Upper lobe of left lung (tissue), 6 donors: ENCODE measurements at regions not wholly inside any gene's neighbourhood (a gene's known extent, or its start where the extent isn't known, plus 50 kb on each side); places are given as distances from the start of the nearest gene placed in this dataset.

Experiments
- ATAC-seq, 2 donors: fragments of 200-7000 bp; cut with Tn5 transposase; one replicate each; pipeline ENCODE4 v1.9.1; 2022; ENCODE audit warnings: mild to moderate bottlenecking in 2 of 2, moderate library complexity in 2 of 2; ENCODE audit not compliant: low FRiP score in 2 of 2
- DNase-seq, 2 donors: peaks; one replicate each; pipeline ENCODE4 v3.0.0-alpha.2; 2019 to 2020
- H3K27ac ChIP-seq, 4 donors: fragments of 200-600 bp; sonication (generic); one replicate each; pipeline ENCODE4 v1.5.1; 2016 to 2019
- H3K27me3 ChIP-seq, 4 donors: fragments of 200-600 bp; sonication (generic); one replicate each; pipeline ENCODE4 v1.5.1; 2017 to 2019
- H3K36me3 ChIP-seq, 4 donors: fragments of 200-600 bp; sonication (generic); one replicate each; pipeline ENCODE4 v1.5.1; 2016 to 2019
- H3K4me1 ChIP-seq, 4 donors: fragments of 200-600 bp; sonication (generic); one replicate each; pipeline ENCODE4 v1.5.1; 2018 to 2019
- H3K4me3 ChIP-seq, 4 donors: fragments of 200-600 bp; sonication (generic); one replicate each; pipeline ENCODE4 v1.5.1; 2017 to 2019; ENCODE audit warnings: mild to moderate bottlenecking in 2 of 4, moderate library complexity in 1 of 4
- H3K9me3 ChIP-seq, 4 donors: fragments of 200-600 bp; sonication (generic); one replicate each; pipeline ENCODE4 v1.5.1; 2018 to 2019
- EP300 ChIP-seq, 4 donors: sonication (generic); formaldehyde crosslinking; IDR thresholded peaks; one replicate each; pipeline ENCODE4 v1.5.1; 2017; ENCODE audit warnings: antibody characterized with exemption in 4 of 4, control low read depth in 2 of 4
- POLR2A ChIP-seq, 4 donors: fragments of 450-650 bp; IDR thresholded peaks; one replicate each; pipeline ENCODE4 v1.5.1; 2016 to 2017; ENCODE audit warnings: antibody characterized with exemption in 4 of 4, mild to moderate bottlenecking in 2 of 4
- POLR2AphosphoS5 ChIP-seq, 2 donors: sonication (generic); formaldehyde crosslinking; IDR thresholded peaks; one replicate each; pipeline ENCODE4 v1.5.1; 2017; ENCODE audit warnings: antibody characterized with exemption in 2 of 2
- WGBS, 2 donors: methylation state at CpG; one replicate each; pipeline ENCODE4 v1.1.5; 2017 to 2018; 5-methylcytosine and 5-hydroxymethylcytosine counted together
- TF ChIP-seq, protein P1 (sequence below), 6 experiments: fragments of 450-650 bp in 4 of 6; fragments of 200-600 bp in 2 of 6; sonication (generic) in 2 of 6; IDR thresholded peaks; one replicate each; pipeline ENCODE4 v1.5.1; 2016 to 2019; ENCODE audit warnings: antibody characterized with exemption in 6 of 6
- donor health status: DM: no; HTN: no; CAD: no; lungs with moderate emphysema.
- donor health status: DM: no; HTN: yes; CAD: no; lungs with severe emphysema.

DNA sequence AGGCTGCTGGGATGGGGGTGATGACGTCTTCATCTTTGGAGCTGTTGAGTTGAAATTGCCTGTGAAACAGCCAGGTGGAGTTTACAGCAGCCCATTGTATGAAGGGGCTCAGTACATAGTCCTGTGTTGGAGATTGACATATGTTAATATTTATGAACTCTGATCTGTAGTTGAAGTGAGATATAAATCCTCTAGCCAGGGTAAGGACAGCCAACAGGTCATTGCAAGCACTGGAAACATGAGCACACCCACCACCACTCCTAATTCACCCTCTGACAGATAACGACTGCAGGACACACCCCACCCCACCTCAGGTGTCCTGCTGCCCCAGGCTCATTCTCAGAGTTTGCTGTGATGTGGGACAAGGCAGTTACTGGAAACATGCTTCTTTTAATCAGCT lies 112.4 kb upstream of the TRIB2 start:
- WGBS, 2 donors: 72 to 80% methylated on average over 1 to 2 of the region's 2 CpGs
- no peak overlapping the region for H3K4me3 ChIP-seq
- peaks cover 0 to 4% (median 2%) of the 10 kb centered on the region in 4 donors for H3K4me1 ChIP-seq
- no peaks in the 10 kb centered on the region for H3K9me3 ChIP-seq
- no peaks in the 10 kb centered on the region for H3K27me3 ChIP-seq
- DNase-seq: no peak
- no peak for ATAC-seq
- no peak overlapping the region for H3K27ac ChIP-seq
- TF ChIP-seq EP300 (IDR thresholded peaks at IDR 0.05): no peak
- TF ChIP-seq, protein P1, sequence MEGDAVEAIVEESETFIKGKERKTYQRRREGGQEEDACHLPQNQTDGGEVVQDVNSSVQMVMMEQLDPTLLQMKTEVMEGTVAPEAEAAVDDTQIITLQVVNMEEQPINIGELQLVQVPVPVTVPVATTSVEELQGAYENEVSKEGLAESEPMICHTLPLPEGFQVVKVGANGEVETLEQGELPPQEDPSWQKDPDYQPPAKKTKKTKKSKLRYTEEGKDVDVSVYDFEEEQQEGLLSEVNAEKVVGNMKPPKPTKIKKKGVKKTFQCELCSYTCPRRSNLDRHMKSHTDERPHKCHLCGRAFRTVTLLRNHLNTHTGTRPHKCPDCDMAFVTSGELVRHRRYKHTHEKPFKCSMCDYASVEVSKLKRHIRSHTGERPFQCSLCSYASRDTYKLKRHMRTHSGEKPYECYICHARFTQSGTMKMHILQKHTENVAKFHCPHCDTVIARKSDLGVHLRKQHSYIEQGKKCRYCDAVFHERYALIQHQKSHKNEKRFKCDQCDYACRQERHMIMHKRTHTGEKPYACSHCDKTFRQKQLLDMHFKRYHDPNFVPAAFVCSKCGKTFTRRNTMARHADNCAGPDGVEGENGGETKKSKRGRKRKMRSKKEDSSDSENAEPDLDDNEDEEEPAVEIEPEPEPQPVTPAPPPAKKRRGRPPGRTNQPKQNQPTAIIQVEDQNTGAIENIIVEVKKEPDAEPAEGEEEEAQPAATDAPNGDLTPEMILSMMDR (IDR thresholded peaks at IDR 0.05): no peak
- TF ChIP-seq POLR2AphosphoS5 (IDR thresholded peaks at IDR 0.05): no peak
- TF ChIP-seq POLR2A (IDR thresholded peaks at IDR 0.05): no peak
- H3K36me3 ChIP-seq: no peaks in the 10 kb centered on the region

DNA sequence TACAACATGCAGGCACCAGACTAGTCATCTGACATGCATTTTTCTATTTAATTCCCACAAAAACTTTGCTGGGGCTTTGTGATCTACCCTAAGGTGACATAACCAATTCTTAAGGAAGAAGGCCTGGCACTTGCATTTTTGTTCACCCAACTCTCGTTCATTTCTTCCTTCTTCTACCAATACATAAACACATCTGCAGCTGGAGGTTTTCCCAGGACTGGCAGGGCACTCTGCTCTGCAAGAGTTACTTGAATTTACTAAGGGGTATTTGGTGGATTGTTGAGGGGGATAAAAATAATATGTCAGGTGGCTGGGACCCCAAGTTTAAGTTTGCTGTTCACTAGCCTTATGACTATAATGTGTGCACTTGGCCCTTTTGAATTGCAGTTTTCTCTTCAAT lies 111.4 kb upstream of the TRIB2 start:
- TF ChIP-seq POLR2A (IDR thresholded peaks at IDR 0.05): no peak
- no peak for TF ChIP-seq POLR2AphosphoS5 (IDR thresholded peaks at IDR 0.05)
- TF ChIP-seq EP300 (IDR thresholded peaks at IDR 0.05): no peak
- TF ChIP-seq, protein P1 (IDR thresholded peaks at IDR 0.05): no peak
- ATAC-seq (no peak), DNase-seq (no peak)
- Histone ChIP-seq H3K27ac (no peak overlapping the region), H3K9me3 (no peaks in the 10 kb centered on the region), H3K4me3 (no peak overlapping the region), H3K27me3 (no peaks in the 10 kb centered on the region), H3K4me1 (peaks cover 0 to 4% (median 2%) of the 10 kb centered on the region in 4 donors), H3K36me3 (no peaks in the 10 kb centered on the region)
- 77 to 81% methylated on average over 1 of the region's 1 CpG for WGBS, 2 donors

DNA sequence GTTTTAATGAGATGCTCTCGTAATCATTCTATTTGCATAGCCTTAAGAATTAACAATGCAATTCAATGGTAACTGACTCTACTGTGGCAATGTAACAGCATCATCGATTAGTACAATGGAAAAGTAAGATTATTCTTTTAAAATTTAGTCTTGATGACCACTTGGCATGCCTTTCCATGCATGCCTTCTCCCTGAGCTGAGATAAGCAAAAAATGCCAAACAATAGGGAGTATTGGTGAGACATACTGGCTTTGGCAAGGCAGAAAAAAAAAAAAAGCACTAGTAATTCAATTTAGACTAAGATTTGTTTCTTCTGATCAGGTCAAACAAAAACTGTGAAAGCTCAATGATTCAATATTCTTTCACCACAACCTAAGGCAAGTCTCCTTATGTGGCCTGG lies 110.8 kb upstream of the TRIB2 start:
- no peaks in the 10 kb centered on the region for H3K27me3 ChIP-seq
- H3K4me1 ChIP-seq: peaks cover 0 to 4% (median 2%) of the 10 kb centered on the region in 4 donors
- WGBS, 2 donors: 73 to 76% methylated on average over 2 of the region's 2 CpGs
- ATAC-seq (no peak), DNase-seq (no peak)
- no peaks in the 10 kb centered on the region for H3K9me3 ChIP-seq
- no peak overlapping the region for H3K4me3 ChIP-seq
- TF ChIP-seq, protein P1 (IDR thresholded peaks at IDR 0.05): no peak
- TF ChIP-seq EP300 (IDR thresholded peaks at IDR 0.05) (no peak), POLR2A (IDR thresholded peaks at IDR 0.05) (no peak), POLR2AphosphoS5 (IDR thresholded peaks at IDR 0.05) (no peak)
- no peaks in the 10 kb centered on the region for H3K36me3 ChIP-seq
- no peak overlapping the region for H3K27ac ChIP-seq

DNA sequence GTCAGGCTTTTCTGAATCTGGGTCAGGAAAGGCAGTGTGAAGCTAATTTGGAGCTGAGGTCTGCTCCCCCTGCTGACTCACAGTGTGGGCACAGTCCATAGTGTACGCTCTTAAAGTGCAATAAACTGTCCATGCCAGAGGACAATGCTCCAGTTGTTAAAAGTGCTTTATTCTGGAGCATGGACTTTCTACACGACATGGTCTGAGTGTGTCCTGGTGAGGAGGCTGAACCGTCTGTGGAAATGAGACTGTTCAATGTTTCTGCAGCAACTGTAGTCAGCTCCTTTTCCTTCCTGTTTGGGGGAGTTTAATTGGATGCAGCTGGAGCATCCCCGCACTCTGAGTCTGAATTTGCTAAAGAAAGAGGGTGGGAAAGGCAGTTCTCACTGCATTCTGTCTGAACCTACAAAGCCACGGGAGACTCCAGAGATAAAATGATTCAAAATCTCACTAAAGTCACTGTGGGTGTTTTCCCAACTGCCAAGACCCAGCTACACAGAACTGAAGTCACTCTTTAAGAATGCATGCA lies 110.2 kb upstream of the TRIB2 start:
- Histone ChIP-seq H3K4me3 (no peak overlapping the region), H3K9me3 (no peaks in the 10 kb centered on the region), H3K27ac (no peak overlapping the region), H3K4me1 (peaks cover 0 to 4% (median 2%) of the 10 kb centered on the region in 4 donors), H3K27me3 (no peaks in the 10 kb centered on the region), H3K36me3 (no peaks in the 10 kb centered on the region)
- DNase-seq (no peak), ATAC-seq (peak in 1 of 2 donors; percentile 43)
- TF ChIP-seq, protein P1 (IDR thresholded peaks at IDR 0.05): peak in 1 of 6 experiments; percentile 6
- no peak for TF ChIP-seq POLR2A (IDR thresholded peaks at IDR 0.05)
- 59 to 63% methylated on average over 4 to 5 of the region's 5 CpGs for WGBS, 2 donors

DNA sequence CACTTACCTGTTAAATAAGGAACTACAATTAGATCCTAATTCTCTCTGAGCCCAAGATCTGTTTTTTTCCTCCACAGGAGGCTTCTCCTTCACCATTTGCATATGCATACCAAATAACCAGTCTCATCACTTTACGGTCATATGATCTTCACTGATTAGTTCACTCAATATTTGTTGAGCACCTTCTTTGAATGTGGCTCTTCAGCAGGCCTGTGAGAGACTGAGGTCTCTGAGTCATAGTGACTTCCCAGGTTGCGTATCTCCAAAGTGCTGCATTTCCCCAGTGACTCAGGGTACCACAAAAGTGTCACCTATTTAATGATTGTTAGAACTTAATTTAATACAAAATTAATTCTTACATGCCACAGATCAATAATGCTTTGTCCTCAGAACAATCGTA lies 108.8 kb upstream of the TRIB2 start:
- Histone ChIP-seq H3K27me3 (no peaks in the 10 kb centered on the region), H3K4me1 (peaks cover 0 to 4% (median 2%) of the 10 kb centered on the region in 4 donors), H3K9me3 (no peaks in the 10 kb centered on the region), H3K27ac (no peak overlapping the region), H3K4me3 (no peak overlapping the region), H3K36me3 (no peaks in the 10 kb centered on the region)
- no peak for ATAC-seq
- no peak for TF ChIP-seq POLR2AphosphoS5 (IDR thresholded peaks at IDR 0.05)
- no peak for TF ChIP-seq POLR2A (IDR thresholded peaks at IDR 0.05)
- TF ChIP-seq, protein P1 (IDR thresholded peaks at IDR 0.05): no peak
- no peak for TF ChIP-seq EP300 (IDR thresholded peaks at IDR 0.05)
- WGBS, 2 donors: 90 to 93% methylated on average over 3 of the region's 3 CpGs
- no peak for DNase-seq
